GM19239 (cell line): ENCODE measurements at regions not wholly inside any gene's neighbourhood (a gene's known extent, or its start where the extent isn't known, plus 50 kb on each side); places are given as distances from the start of the nearest gene placed in this dataset.

Experiments used
- DNase-seq: peaks from one replicate; pipeline ENCODE4 v3.0.0; 2011; ENCODE audit warnings: low spot score; ENCODE audit not compliant: insufficient read length
- FAIRE-seq: peaks from 2 replicates; lab custom pipeline; 2011; peaks lifted over from hg19 to GRCh38; lab: Jason Lieb, UNC

DNA sequence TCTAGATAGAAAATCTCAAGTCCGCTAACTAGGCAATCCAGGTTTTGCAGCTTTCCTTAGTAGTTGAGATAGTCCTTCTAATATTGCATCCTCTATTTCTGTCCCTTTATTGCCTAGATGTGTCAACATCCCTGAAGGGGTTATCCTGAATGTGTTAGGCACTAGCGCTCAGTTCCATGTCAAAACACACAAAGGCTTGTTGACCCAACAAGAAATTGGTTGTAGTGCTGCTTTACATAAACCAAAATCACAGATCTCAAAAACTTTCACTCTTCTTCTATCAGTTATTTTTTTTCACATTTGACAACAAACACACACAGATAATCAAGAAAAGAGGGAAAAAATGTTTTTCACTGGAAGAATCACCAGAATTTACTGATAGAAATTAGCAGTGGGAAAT, 51.4 kb upstream of the SOX2 start:
- FAIRE-seq = no peak
- DNase-seq = no peak

DNA sequence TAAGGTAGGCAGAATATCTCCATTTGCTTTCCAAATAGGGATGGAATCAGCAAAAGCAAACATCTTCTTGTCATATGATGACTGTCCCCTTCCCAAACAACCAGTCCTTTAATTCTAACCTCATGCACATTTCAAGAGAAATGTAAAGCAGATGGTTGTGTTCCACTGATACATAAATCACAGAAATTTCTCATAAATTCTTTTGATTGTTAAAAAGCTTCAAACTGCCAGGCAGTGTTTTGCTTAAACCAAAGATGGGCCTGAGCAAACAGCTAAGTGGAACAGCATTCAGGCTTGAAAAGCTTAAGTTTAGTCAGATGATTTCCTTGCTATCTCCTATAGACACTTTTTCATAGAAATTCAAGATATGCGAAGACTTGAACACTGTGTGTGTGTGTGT, 74.3 kb upstream of the SOX2 start:
- FAIRE-seq (no peak), DNase-seq (no peak)

DNA sequence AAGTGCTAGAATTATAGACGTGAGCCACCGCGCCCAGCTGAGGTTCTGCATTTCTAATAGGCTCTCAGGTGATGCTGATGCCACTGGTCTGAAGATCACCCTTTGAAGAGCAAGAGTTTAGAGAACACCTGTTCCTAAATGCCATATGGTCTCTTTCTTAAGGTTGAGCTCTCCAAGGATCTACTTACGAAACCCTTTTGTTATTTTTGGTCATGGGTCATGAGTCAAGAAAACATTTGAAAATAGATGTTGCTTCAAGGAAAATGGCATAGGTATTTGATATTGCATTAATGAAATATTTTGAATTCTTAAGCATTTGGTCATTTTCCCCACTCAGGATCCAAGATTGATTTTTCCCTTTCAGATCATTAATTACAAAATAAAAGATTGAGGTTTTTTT, 74.7 kb upstream of the SOX2 start:
- DNase-seq (no peak), FAIRE-seq (no peak)

DNA sequence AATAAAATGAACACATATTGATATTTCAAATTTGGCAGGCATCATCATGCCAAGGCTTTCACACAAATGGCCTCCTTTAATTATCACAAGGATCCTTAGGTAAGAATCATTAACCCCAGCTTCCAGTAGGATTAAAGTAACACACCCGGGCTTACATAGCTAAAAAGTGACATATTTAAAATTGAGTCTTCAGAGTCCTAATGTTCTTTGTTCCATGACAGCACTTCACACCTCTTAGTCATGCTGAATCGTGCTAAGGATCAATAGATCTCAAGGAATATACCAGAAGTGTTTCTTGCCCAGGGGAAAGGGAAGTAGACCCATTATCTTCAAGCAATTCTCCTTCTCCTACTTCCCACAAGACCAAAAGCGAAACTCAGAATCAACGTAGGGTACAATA, 76.6 kb upstream of the SOX2 start:
- DNase-seq (no peak), FAIRE-seq (no peak)

DNA sequence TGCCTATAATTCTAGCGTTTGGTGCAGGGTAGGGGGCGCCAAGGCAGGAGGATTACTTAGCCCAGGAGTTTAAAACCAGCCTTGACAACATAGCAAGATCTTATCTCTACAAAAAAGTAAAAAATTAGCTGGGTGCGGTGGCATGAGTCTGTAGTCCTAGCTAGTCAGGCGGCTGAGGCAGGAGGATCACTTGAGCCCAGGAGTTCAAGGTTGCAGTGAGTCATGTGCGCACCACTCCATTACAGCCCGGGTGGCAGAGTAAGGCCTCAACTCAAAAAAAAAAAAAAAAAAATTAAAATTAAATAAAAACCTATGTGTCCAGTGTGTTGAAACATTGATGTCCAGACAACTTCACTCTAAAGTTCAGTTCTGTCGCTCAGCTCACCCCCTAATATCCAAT, 78.2 kb upstream of the SOX2 start:
- DNase-seq (no peak), FAIRE-seq (no peak)

DNA sequence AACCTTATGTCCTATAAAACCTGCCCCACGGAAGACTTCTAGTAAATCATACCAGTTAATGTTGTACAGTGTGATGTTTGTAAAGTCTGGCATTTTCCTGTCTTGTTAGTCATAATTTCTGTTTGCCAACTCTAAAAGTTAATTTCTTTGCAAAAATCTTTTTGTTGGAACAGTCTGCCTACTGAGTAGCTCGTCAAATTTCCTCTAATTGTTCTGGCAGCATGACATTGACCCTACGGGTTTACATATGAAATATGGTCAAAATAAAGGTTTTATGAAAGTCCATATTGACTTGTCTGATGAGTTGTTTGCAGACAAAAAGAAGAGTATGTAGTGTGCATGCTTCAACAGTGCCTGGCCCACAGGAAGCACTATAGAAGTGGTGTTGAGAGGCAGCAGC, 79.8 kb upstream of the SOX2 start:
- DNase-seq (no peak), FAIRE-seq (no peak)

DNA sequence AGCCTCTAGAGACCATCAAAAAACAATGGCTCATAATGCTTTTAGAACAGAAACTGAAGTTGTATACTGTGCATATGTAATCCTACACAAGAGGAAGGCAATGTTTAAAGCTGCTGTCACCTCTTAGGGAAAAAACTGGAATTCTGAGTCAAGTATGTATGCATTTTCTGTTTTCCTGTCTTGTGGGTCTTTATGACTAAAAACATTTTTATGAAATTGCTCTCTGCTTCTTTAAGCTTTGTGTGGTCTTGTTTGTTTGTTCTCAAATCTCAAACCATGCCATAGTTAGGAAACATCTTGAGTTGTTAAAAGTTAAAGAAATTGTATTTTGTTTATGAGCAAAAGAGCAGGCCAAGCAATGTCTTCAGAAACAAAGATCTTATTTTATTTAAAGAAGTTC, 80.9 kb upstream of the SOX2 start:
- no peak for FAIRE-seq
- DNase-seq = no peak

DNA sequence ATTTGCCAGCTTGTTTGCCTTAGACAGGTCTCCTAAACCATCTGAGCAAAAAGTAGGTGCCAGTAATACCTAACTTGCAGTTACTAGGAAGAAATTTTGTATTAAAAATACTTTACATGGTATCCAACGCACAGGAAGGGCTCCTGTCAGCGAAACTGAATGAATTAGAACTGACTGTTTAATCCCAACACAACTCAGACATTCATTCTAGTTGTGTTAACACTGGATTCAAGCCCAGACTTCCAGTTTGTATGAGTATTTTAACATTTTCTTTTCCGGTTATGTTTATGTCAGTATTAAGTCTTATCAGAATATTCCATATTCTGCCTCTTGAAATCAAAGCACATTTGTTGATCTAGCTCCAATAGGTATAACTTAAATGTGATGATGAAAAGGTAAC, 82.0 kb upstream of the SOX2 start:
- no peak for DNase-seq
- FAIRE-seq = no peak

DNA sequence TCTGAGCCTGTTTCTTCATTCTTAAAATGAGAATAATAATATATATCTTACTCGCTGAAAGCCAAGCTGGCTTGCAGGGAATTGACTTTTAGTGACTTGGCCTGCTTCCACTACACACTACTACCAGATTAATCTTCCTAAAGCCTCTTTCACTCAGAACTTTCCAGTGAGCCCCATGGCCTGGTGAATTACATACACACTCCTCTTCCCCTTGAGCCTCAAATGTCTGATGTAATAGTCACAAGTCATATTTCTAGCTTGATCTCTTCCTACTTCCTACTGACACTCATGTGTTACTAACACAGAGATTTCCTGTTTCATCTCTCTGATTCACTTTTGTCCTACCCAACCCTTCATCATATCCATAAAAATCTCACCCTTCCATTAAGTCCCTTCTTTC, 82.7 kb upstream of the SOX2 start:
- DNase-seq (no peak), FAIRE-seq (no peak)

DNA sequence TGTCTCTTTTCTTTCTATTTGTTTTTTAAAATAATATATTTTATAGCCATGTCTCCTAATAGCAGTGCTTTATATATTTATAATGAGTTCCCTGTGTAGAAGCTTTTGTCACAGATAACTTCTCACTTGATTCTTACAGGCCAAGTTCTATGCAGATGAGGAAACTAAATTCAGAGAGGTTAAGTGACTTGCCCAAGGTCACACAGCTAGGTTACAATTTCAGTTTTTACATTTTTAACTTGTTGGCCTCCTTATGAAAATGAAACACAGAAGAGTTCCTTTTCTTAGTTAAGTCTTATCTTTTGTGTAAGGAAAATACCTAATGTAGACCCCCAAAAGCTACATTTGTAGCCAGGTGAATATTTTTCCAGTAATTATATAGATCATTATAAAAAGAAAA, 83.3 kb upstream of the SOX2 start:
- no peak for DNase-seq
- FAIRE-seq = no peak

DNA sequence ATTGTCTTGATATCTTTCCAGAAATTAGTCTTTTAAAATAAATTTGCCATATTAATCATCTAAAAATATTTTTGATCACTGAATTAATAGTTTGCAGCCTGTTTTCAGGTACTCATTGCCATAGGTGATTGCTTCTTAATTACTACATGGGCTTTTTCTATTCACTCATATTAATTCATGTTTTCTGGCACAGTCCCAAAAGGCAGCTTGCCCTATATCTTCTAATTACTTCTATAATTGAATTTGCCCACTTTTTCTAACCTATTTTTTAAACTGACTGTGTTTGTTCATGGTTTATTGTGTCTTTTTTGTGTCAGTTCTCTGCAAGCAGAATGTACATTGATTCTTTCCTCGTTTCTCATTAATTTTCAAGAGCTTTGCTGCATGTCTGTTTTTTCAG, 85.7 kb upstream of the SOX2 start:
- DNase-seq (no peak), FAIRE-seq (no peak)

DNA sequence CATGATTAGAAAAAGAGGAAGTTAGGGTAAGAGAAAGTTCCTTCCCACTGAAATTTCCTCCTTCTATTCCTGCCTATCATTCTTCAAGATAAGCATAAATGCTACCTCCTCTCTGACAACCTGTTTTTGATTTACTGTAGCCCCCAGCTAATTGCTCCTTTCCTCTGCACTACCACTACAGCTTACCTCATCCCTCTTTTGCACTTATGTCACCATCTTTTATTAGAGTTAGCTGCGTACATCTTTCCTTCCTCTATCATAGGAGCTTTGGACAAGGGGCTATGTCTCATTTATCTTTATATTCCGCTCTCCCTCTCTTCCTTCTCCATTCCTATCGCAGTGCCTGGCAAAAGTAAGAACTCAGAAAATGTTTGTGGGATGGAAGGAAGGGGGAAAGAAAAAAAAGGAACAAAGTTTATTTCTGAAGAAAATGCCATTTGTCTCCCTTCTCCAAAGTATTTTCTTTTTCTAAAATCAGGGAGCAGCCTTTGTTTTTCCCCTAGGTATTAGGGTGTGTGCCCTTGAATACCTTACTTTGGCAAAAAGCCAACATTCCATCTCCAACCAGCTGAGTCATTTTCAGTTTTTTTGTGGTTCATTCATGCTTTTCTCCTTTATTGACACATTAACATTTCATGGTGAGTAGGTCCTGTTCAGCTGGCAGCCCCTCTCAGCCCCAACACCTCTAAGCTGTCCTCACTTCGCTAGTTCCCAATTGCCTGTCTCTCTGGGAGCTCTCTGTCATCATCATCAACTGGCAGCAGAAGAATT, 87.6 kb upstream of the SOX2 start:
- FAIRE-seq (no peak), DNase-seq (no peak)

DNA sequence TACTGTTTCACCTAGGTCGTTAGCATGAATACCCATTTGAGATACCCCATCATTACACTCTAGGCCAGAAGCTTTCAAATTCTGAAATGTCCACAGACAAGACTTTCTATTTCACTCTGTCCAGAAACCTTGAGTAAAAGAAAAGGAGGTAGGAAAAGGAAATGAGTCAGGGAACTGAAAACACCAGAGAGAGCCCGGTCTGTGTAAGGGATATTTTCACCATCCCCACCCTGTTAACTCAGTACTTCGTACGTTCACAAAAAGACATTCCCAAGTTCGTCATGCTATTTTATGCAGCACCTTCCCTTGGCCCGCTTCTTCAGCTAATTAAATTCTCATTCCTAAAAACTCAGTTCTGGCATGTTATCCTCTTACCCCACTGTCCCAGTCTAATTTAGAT, 89.4 kb upstream of the SOX2 start:
- FAIRE-seq (no peak), DNase-seq (no peak)

DNA sequence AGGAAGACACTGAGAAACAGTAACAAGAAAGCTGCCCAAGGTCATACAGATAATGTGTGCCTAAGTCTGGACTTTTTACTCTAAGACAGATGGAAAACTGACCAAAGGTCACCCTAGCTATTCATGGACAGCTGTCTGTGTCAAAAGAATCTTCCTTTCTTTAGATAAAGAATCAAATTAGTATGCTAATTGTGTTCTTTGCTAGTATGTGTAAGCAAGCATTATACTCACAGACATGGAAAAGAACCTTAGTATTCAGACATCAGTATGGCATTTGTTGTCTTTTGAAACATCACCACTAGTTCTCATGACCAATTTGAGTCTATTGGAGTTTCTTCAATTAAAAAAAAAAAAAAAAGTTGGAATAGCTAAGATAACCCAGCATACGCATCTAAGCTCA, 91.8 kb upstream of the SOX2 start:
- DNase-seq = no peak
- no peak for FAIRE-seq

DNA sequence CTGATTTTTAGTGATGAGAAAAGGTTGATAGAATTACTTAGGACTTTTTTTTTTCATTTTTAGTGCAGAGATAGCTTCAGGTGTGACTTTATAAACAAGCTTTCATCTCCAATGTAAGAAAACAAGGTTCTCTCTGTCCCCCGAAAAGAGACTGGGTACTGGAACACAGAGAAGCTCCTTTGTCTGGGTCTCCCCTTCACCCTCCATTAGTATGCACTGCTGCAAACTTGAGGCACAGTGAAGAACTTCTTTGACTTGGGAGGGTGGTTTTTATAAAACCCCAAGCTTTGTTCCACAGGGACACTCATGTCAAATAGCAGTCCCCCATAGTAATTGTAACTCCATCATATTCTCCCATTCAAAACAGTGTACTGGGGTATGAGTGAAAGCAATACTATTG, 93.5 kb upstream of the SOX2 start:
- no peak for FAIRE-seq
- no peak for DNase-seq

DNA sequence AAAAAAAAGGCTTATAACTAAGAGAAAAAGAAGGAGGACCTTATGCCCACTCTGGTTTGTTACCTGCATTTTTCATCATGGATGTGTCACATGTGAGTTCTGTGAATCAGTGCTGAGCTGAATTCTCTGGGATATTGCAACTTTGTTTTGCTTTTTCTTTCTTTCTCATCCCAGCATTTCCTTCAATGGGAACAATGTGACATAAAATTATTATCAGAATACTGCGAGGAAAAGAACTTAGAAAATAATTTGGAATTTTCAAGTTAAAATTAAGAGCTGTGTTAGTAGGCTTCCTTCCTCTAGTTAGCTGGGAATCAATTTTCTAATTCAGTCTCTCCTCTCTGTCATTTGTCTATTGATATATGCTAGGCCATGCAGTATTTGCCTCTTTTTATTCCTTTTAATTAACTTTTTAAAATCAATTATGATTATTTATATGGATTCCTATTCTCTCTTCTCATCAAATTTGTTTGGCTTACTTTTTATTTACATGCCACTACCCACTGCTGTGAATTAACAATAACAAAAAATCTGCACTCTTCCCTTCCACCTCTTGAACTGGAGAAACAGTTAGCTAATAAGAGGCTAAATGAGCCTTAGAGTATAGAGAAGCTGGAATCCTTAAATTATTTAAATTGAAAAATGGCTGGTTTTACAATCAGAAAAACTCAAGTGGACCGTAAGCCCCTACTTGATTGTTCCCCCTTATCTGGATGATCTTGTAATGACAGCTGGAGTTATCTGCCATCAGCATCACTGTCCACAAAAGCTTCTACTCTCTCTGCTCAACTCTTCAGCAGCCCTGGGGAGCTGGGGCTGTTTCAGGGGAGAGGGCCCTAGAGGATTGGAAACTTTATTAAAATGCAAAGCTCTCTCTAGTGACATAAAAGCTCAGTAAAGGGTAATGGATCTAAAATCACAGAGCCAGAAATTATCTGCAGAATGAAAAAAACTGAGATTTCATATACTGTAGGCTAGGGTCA, 95.3 kb upstream of the SOX2 start:
- no peak for FAIRE-seq
- DNase-seq = no peak

DNA sequence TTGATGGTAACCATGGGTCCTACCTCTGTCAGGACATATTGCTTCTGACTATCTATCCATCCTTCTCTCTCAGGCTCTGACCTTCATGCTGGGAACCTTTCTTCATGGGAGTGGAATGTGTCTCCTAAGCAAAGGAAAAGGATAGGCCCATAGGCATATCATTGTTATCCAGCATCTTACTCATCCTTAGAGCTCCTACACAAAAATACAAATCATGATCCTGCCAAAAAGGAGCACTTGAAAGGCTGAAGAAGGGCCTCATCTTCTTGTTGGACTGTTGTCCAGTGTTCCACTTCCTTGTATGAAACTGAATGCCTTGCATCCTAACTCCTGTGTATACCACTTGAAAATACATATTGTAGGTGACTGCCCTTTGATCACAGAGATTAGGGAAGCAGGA, 96.1 kb upstream of the SOX2 start:
- DNase-seq (no peak), FAIRE-seq (no peak)

DNA sequence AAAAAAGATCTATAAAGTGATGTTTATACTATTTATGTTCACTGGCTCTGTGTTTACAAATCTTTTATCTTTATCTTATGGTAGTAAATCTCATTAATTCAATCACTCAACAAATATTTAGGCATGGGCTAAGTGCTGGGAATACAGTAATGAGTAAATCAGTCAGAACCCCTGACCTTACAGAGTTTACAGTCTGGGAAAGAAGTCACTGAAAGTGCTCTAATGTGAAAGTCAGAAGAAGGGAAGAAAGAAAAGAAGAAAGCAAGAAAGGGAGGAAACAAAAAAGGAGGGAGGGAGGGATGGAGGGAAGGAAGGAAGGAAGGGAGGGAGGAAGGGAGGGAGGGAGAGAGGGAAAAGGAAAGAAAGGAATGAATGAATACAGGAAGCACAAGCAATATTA, 96.8 kb upstream of the SOX2 start:
- no peak for FAIRE-seq
- no peak for DNase-seq

DNA sequence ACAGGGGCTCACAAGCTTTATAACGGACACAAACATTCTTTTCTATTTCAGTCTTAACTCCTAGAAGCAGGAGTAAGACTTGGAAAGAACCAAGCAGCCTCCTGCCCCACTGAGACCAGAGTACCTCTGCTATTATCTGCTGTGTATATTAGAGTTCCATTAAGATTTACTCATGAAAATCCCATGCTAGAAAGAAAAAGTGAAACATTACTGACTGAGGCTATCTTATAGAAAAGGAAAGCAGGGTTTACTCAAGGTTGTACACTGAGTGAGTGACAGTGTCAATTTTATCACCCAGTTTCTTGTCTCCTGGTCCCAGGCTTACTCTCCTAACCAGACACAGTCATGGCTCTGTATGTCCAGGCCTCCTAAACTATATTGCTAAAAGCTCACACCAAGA, 97.9 kb upstream of the SOX2 start:
- DNase-seq (no peak), FAIRE-seq (no peak)

DNA sequence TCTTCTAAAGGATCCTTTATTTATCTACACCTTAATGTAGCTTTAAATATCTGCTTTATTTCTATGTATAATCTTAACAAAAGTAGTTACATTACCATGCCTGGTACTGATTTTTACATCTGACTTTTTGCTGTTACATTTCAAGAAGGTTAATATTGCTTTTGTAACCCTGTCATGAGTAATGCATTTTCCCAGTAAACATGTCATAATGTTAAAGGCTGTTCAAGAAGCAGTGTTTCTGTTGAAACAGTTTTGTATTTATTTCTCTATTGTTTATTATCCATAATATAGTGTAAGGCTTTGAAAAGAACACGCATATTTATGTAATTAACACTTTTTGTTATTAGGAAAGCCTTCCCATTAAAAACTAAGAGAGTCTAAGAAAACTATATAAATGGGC, 98.5 kb upstream of the SOX2 start:
- DNase-seq = no peak
- FAIRE-seq = no peak

DNA sequence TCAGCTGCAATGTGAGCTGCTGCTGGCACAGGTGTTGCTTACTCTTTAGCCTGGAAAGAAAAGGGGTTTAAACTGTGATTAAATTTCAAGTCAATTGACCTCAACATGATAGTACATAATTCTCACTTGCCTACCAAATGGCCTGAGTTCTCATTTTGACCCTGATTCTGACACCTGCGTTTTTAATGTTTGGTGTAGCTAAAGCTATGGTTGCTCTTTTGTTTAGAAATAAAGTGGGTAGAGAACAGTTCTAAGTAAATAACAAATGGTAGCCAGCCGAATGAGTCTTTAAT, 100.8 kb upstream of the SOX2 start:
- DNase-seq = no peak
- FAIRE-seq = no peak
